ENCODE measurements at regions not wholly inside any gene's neighbourhood (a gene's known extent, or its start where the extent isn't known, plus 50 kb on each side); places are given as distances from the start of the nearest gene placed in this dataset.

- no peak for TF ChIP-seq POLR2A (IDR thresholded peaks at IDR 0.05)
- TF ChIP-seq, protein P1, sequence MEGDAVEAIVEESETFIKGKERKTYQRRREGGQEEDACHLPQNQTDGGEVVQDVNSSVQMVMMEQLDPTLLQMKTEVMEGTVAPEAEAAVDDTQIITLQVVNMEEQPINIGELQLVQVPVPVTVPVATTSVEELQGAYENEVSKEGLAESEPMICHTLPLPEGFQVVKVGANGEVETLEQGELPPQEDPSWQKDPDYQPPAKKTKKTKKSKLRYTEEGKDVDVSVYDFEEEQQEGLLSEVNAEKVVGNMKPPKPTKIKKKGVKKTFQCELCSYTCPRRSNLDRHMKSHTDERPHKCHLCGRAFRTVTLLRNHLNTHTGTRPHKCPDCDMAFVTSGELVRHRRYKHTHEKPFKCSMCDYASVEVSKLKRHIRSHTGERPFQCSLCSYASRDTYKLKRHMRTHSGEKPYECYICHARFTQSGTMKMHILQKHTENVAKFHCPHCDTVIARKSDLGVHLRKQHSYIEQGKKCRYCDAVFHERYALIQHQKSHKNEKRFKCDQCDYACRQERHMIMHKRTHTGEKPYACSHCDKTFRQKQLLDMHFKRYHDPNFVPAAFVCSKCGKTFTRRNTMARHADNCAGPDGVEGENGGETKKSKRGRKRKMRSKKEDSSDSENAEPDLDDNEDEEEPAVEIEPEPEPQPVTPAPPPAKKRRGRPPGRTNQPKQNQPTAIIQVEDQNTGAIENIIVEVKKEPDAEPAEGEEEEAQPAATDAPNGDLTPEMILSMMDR (IDR thresholded peaks at IDR 0.05): no peak
These were observed 92.9 kb upstream of the NRSN1 start for GRCh38 chr6:24032896-24033688.

All from thyroid gland (tissue), 4 donors.